ENCODE measurements at regions not wholly inside any gene's neighbourhood (a gene's known extent, or its start where the extent isn't known, plus 50 kb on each side); places are given as distances from the start of the nearest gene placed in this dataset.

DNA sequence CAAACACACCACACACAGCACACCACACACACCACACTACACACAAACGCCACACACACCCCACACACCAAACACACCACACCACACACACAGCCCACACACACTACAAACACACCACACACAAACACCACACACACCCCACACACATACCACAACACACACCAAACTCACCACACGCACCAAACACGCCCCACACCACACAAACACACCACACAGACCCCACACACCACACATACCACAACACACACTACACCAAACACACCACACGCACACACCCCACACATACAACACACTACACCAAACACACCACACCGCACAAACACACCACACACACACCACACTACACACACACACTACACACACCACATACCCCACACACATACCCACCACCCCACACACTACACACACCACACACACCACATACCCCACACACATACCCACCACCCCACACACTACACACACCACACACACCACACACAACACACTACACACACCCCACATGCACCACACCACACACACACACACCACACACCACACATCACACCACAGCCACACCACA, 151.2 kb downstream of the ERCC6L2 start:
- H2AFZ ChIP-seq (ENCODE audit: low read length), result no peak overlapping the region
- no peaks in the 10 kb centered on the region for H3K79me2 ChIP-seq (ENCODE audit: insufficient read depth, low read length)
- H3K27me3 ChIP-seq (ENCODE audit: insufficient read depth, low read length), result no peaks in the 10 kb centered on the region
- H3K4me1 ChIP-seq (ENCODE audit: insufficient read depth, low read length, severe bottlenecking), result peaks cover 2% of the 10 kb centered on the region
- no peaks in the 10 kb centered on the region for H4K20me1 ChIP-seq (ENCODE audit: insufficient read depth, low read length)
- no peaks in the 10 kb centered on the region for H3F3A ChIP-seq (ENCODE audit: insufficient read depth, low read length)
- no peak overlapping the region for H3K9ac ChIP-seq (ENCODE audit: low read length)
- no peak overlapping the region for H3K4me3 ChIP-seq (ENCODE audit: low read depth, low read length, poor library complexity, severe bottlenecking)
- H3K36me3 ChIP-seq (ENCODE audit: insufficient read depth, low read length), result no peaks in the 10 kb centered on the region
- H3K9me3 ChIP-seq (ENCODE audit: low read length), result no peaks in the 10 kb centered on the region
- TF ChIP-seq EZH2 (IDR thresholded peaks at IDR 0.05; ENCODE audit: borderline replicate concordance, low read length), result no peak
- TF ChIP-seq, protein P1, sequence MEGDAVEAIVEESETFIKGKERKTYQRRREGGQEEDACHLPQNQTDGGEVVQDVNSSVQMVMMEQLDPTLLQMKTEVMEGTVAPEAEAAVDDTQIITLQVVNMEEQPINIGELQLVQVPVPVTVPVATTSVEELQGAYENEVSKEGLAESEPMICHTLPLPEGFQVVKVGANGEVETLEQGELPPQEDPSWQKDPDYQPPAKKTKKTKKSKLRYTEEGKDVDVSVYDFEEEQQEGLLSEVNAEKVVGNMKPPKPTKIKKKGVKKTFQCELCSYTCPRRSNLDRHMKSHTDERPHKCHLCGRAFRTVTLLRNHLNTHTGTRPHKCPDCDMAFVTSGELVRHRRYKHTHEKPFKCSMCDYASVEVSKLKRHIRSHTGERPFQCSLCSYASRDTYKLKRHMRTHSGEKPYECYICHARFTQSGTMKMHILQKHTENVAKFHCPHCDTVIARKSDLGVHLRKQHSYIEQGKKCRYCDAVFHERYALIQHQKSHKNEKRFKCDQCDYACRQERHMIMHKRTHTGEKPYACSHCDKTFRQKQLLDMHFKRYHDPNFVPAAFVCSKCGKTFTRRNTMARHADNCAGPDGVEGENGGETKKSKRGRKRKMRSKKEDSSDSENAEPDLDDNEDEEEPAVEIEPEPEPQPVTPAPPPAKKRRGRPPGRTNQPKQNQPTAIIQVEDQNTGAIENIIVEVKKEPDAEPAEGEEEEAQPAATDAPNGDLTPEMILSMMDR (IDR thresholded peaks at IDR 0.05; ENCODE audit: low read length), result no peak
- H3K9me2 ChIP-seq (ENCODE audit: low read depth, low read length), result no peaks in the 10 kb centered on the region
- H3K27ac ChIP-seq (ENCODE audit: low read depth, low read length, poor library complexity, severe bottlenecking), result no peak overlapping the region
- no peak overlapping the region for H3K4me2 ChIP-seq (ENCODE audit: low read length)

DNA sequence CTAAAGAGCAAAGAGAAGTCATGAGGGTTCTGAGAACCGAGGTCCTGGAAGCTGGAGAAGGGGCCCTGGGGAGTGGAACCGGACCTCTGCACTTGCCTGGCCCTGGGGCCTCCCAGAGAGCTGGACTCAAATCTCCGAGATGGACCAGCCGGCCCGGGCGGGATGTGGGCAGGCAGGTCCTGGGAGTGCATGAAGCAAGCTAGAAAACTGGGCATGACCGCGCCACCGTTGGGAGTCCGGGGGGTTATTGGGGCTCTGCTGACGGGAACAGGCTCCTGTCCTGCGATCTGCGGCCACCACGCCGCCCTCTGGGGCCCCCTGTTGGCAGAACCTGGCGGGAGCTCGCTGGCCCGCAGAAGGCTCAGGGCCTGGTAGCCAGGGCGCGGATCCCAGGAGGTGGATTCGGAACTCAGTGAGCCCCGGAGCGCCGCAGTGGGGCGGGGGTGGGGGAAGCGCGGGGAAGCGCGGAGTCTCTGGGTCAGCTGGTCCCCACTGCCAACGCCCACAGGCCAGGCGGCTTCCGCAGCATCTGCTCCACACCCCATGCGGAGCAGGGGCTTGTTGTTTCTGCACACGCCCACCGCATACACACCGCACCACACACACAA, 150.6 kb downstream of the ERCC6L2 start:
- no peak overlapping the region for H3K4me3 ChIP-seq (ENCODE audit: low read depth, low read length, poor library complexity, severe bottlenecking)
- TF ChIP-seq, protein P1 (IDR thresholded peaks at IDR 0.05; ENCODE audit: low read length), result peak; percentile 41
- TF ChIP-seq EZH2 (IDR thresholded peaks at IDR 0.05; ENCODE audit: borderline replicate concordance, low read length), result no peak

DNA sequence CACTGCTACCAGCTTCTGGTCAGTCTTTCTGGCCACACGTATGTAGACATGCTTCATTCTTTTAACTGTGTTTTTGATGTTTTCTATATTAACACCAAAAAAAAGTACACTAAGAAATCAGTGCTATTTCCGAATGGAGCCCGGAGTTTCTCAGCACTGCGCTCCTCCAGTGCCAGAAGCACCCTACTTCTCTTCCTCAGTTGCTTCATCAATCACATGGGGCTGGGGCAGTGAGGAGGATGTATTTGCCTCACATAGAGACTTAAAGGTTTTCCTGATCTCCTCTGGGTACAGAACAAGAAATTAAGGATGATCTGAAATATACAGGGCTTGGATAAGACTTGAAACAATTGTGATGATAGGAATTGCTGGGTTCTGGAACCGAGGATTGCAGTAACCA, 148.0 kb downstream of the ERCC6L2 start:
- TF ChIP-seq EZH2 (IDR thresholded peaks at IDR 0.05; ENCODE audit: borderline replicate concordance, low read length), result no peak
- TF ChIP-seq, protein P1 (IDR thresholded peaks at IDR 0.05; ENCODE audit: low read length), result no peak
- H3K4me1 ChIP-seq (ENCODE audit: insufficient read depth, low read length, severe bottlenecking), result peaks cover 8% of the 10 kb centered on the region
- H3K9ac ChIP-seq (ENCODE audit: low read length), result no peak overlapping the region
- H4K20me1 ChIP-seq (ENCODE audit: insufficient read depth, low read length), result no peaks in the 10 kb centered on the region
- H3K79me2 ChIP-seq (ENCODE audit: insufficient read depth, low read length), result no peaks in the 10 kb centered on the region
- no peak overlapping the region for H2AFZ ChIP-seq (ENCODE audit: low read length)
- H3K4me2 ChIP-seq (ENCODE audit: low read length), result no peak overlapping the region
- no peaks in the 10 kb centered on the region for H3K9me3 ChIP-seq (ENCODE audit: low read length)
- no peak overlapping the region for H3K4me3 ChIP-seq (ENCODE audit: low read depth, low read length, poor library complexity, severe bottlenecking)
- no peaks in the 10 kb centered on the region for H3K36me3 ChIP-seq (ENCODE audit: insufficient read depth, low read length)
- no peaks in the 10 kb centered on the region for H3K9me2 ChIP-seq (ENCODE audit: low read depth, low read length)
- no peaks in the 10 kb centered on the region for H3F3A ChIP-seq (ENCODE audit: insufficient read depth, low read length)
- H3K27ac ChIP-seq (ENCODE audit: low read depth, low read length, poor library complexity, severe bottlenecking), result no peak overlapping the region
- H3K27me3 ChIP-seq (ENCODE audit: insufficient read depth, low read length), result no peaks in the 10 kb centered on the region

More for the DNA sequence above, 150.6 kb downstream of the ERCC6L2 start:
- H2AFZ ChIP-seq (ENCODE audit: low read length), result no peak overlapping the region
- no peak overlapping the region for H3K9ac ChIP-seq (ENCODE audit: low read length)
- no peak overlapping the region for H3K4me2 ChIP-seq (ENCODE audit: low read length)
- H3K36me3 ChIP-seq (ENCODE audit: insufficient read depth, low read length), result no peaks in the 10 kb centered on the region
- H3K79me2 ChIP-seq (ENCODE audit: insufficient read depth, low read length), result no peaks in the 10 kb centered on the region
- no peaks in the 10 kb centered on the region for H3K9me3 ChIP-seq (ENCODE audit: low read length)
- peaks cover 6% of the 10 kb centered on the region for H3K4me1 ChIP-seq (ENCODE audit: insufficient read depth, low read length, severe bottlenecking)
- H3K9me2 ChIP-seq (ENCODE audit: low read depth, low read length), result no peaks in the 10 kb centered on the region
- no peaks in the 10 kb centered on the region for H4K20me1 ChIP-seq (ENCODE audit: insufficient read depth, low read length)
- H3K27me3 ChIP-seq (ENCODE audit: insufficient read depth, low read length), result no peaks in the 10 kb centered on the region
- H3K27ac ChIP-seq (ENCODE audit: low read depth, low read length, poor library complexity, severe bottlenecking), result no peak overlapping the region
- H3F3A ChIP-seq (ENCODE audit: insufficient read depth, low read length), result no peaks in the 10 kb centered on the region
